MM.1S (cell line): ENCODE measurements at regions not wholly inside any gene's neighbourhood (a gene's known extent, or its start where the extent isn't known, plus 50 kb on each side); places are given as distances from the start of the nearest gene placed in this dataset.

Experiments
- DNase-seq: peaks from one replicate; pipeline ENCODE4 v3.0.0-alpha.2; 2015
- H2AFZ ChIP-seq: fragments of 300-600 bp; sonication (generic); 2 replicates; pipeline ENCODE4 v1.6.0; 2016; ENCODE audit warnings: antibody characterized with exemption, low read length
- H3F3A ChIP-seq: fragments of 300-600 bp; sonication (generic); 2 replicates; pipeline ENCODE4 v1.6.1; 2016; ENCODE audit warnings: mild to moderate bottlenecking, antibody characterized with exemption, low read length, moderate library complexity, mixed read lengths; ENCODE audit not compliant: insufficient read depth
- H3K27ac ChIP-seq: fragments of 300-600 bp; sonication (generic); 2 replicates; pipeline ENCODE4 v1.5.1; 2016; ENCODE audit warnings: mild to moderate bottlenecking, low read length
- H3K27me3 ChIP-seq: fragments of 300-600 bp; sonication (generic); replicated peaks from 2 replicates; pipeline ENCODE4 v1.6.0; 2016; ENCODE audit warnings: low read length; ENCODE audit not compliant: insufficient read depth
- H3K36me3 ChIP-seq: fragments of 300-600 bp; sonication (generic); replicated peaks from 2 replicates; pipeline ENCODE4 v1.6.1; 2016; ENCODE audit warnings: mild to moderate bottlenecking, low read length, mixed read lengths; ENCODE audit not compliant: insufficient read depth
- H3K4me1 ChIP-seq: fragments of 300-600 bp; sonication (generic); 2 replicates; pipeline ENCODE4 v1.6.1; 2016; ENCODE audit warnings: low read length, mixed read lengths
- H3K4me2 ChIP-seq: fragments of 300-600 bp; sonication (generic); 2 replicates; pipeline ENCODE4 v1.6.0; 2016; ENCODE audit warnings: low read depth, low read length
- H3K4me3 ChIP-seq: fragments of 300-600 bp; sonication (generic); 2 replicates; pipeline ENCODE4 v1.5.1; 2016; ENCODE audit warnings: low read length, mixed read lengths
- H3K79me2 ChIP-seq: fragments of 300-600 bp; sonication (generic); 2 replicates; pipeline ENCODE4 v1.6.1; 2016; ENCODE audit warnings: mixed run types, low read length, mixed read lengths
- H3K9ac ChIP-seq: fragments of 300-600 bp; sonication (generic); 2 replicates; pipeline ENCODE4 v1.6.1; 2016; ENCODE audit warnings: low read length, mixed read lengths
- H3K9me2 ChIP-seq: fragments of 300-600 bp; sonication (generic); replicated peaks from 2 replicates; pipeline ENCODE4 v1.6.1; 2016; ENCODE audit warnings: mild to moderate bottlenecking, low read length, mixed read lengths; ENCODE audit not compliant: insufficient read depth
- H3K9me3 ChIP-seq: fragments of 300-600 bp; sonication (generic); replicated peaks from 2 replicates; pipeline ENCODE4 v1.6.1; 2016; ENCODE audit warnings: mild to moderate bottlenecking, low read length, mixed read lengths; ENCODE audit not compliant: insufficient read depth
- H4K20me1 ChIP-seq: fragments of 300-600 bp; sonication (generic); 2 replicates; pipeline ENCODE4 v1.6.1; 2016; ENCODE audit warnings: mild to moderate bottlenecking, low read length, moderate library complexity, mixed read lengths; ENCODE audit not compliant: insufficient read depth
- CTCF ChIP-seq: fragments of 300-600 bp; sonication (generic); IDR thresholded peaks from 2 replicates; pipeline ENCODE4 v1.5.1; 2016; ENCODE audit warnings: antibody characterized with exemption, low read length, mixed read lengths
- EZH2 ChIP-seq: fragments of 300-600 bp; sonication (generic); optimal IDR thresholded peaks from 2 replicates; pipeline ENCODE3; 2017; ENCODE audit warnings: low read depth, mild to moderate bottlenecking, antibody characterized with exemption, low read length, mixed read lengths
- EZH2phosphoT487 ChIP-seq: fragments of 300-600 bp; sonication (generic); IDR thresholded peaks from 2 replicates; pipeline ENCODE4 v1.6.1; 2018; ENCODE audit warnings: antibody characterized with exemption, low read length

- Histone ChIP-seq H3K4me1 (no peaks in the 10 kb centered on the region), H4K20me1 (no peaks in the 10 kb centered on the region), H3K27ac (no peak overlapping the region), H3F3A (no peaks in the 10 kb centered on the region), H3K36me3 (no peaks in the 10 kb centered on the region), H2AFZ (no peak overlapping the region), H3K4me2 (no peak overlapping the region), H3K9me2 (no peaks in the 10 kb centered on the region), H3K27me3 (no peaks in the 10 kb centered on the region), H3K9ac (no peak overlapping the region), H3K4me3 (no peak overlapping the region), H3K9me3 (no peaks in the 10 kb centered on the region), H3K79me2 (no peaks in the 10 kb centered on the region)
- DNase-seq = no peak
- TF ChIP-seq EZH2 (no peak), EZH2phosphoT487 (no peak), CTCF (no peak)
Measured at GRCh38 chr9:75574569-75574968, 315.9 kb upstream of the PCSK5 start.

GRCh38 chr9:75582870-75583269 is 307.6 kb upstream of the PCSK5 start:
- Histone ChIP-seq H2AFZ (no peak overlapping the region), H3K79me2 (no peaks in the 10 kb centered on the region), H3F3A (no peaks in the 10 kb centered on the region), H3K4me1 (no peaks in the 10 kb centered on the region), H3K4me3 (no peak overlapping the region), H3K27me3 (no peaks in the 10 kb centered on the region), H4K20me1 (no peaks in the 10 kb centered on the region), H3K9ac (no peak overlapping the region), H3K4me2 (no peak overlapping the region), H3K36me3 (no peaks in the 10 kb centered on the region), H3K9me2 (no peaks in the 10 kb centered on the region), H3K27ac (no peak overlapping the region), H3K9me3 (no peaks in the 10 kb centered on the region)
- TF ChIP-seq EZH2 (no peak), EZH2phosphoT487 (no peak), CTCF (no peak)
- no peak for DNase-seq

- Histone ChIP-seq H3K9me3 (no peaks in the 10 kb centered on the region), H3K9ac (no peak overlapping the region), H3K27ac (no peak overlapping the region), H3K79me2 (no peaks in the 10 kb centered on the region), H2AFZ (no peak overlapping the region), H3K4me2 (no peak overlapping the region), H3K27me3 (no peaks in the 10 kb centered on the region), H3F3A (no peaks in the 10 kb centered on the region), H3K4me1 (no peaks in the 10 kb centered on the region), H4K20me1 (no peaks in the 10 kb centered on the region), H3K4me3 (no peak overlapping the region), H3K36me3 (no peaks in the 10 kb centered on the region), H3K9me2 (no peaks in the 10 kb centered on the region)
- TF ChIP-seq CTCF (peak; percentile 36), EZH2 (no peak), EZH2phosphoT487 (no peak)
- no peak for DNase-seq
Measured at GRCh38 chr9:75588808-75589207, 301.7 kb upstream of the PCSK5 start.
